ENCODE measurements at regions not wholly inside any gene's neighbourhood (a gene's known extent, or its start where the extent isn't known, plus 50 kb on each side); places are given as distances from the start of the nearest gene placed in this dataset.

- no peaks in the 10 kb centered on the region for H3K9me3 Mint-ChIP-seq (ENCODE audit: low read depth)
- no peak overlapping the region for H3K27ac Mint-ChIP-seq
- no peak for TF ChIP-seq CTCF (IDR thresholded peaks at IDR 0.05; ENCODE audit: unreplicated experiment)
- H3K36me3 Mint-ChIP-seq (ENCODE audit: insufficient read depth): no peaks in the 10 kb centered on the region
- H3K4me3 Mint-ChIP-seq (ENCODE audit: low read depth): no peak overlapping the region
- peaks cover 19% of the 10 kb centered on the region for H3K27me3 Mint-ChIP-seq
- DNase-seq (ENCODE audit: low spot score, unreplicated experiment): no peak
- no peaks in the 10 kb centered on the region for H3K4me1 Mint-ChIP-seq (ENCODE audit: low read depth)
Observed at GRCh38 chr15:61729646-61730045, 330.6 kb downstream of the VPS13C start.

GRCh38 chr15:61726166-61726565, 334.1 kb downstream of the VPS13C start:
- H3K4me1 Mint-ChIP-seq (ENCODE audit: low read depth): no peaks in the 10 kb centered on the region
- no peaks in the 10 kb centered on the region for H3K36me3 Mint-ChIP-seq (ENCODE audit: insufficient read depth)
- no peak for TF ChIP-seq CTCF (IDR thresholded peaks at IDR 0.05; ENCODE audit: unreplicated experiment)
- no peak overlapping the region for H3K27ac Mint-ChIP-seq
- no peaks in the 10 kb centered on the region for H3K9me3 Mint-ChIP-seq (ENCODE audit: low read depth)
- no peak for DNase-seq (ENCODE audit: low spot score, unreplicated experiment)
- H3K4me3 Mint-ChIP-seq (ENCODE audit: low read depth): no peak overlapping the region
- peaks cover 29% of the 10 kb centered on the region for H3K27me3 Mint-ChIP-seq

- Mint-ChIP-seq H3K4me1 (ENCODE audit: low read depth) (no peaks in the 10 kb centered on the region), H3K27ac (no peak overlapping the region), H3K36me3 (ENCODE audit: insufficient read depth) (no peaks in the 10 kb centered on the region), H3K27me3 (peaks cover 26% of the 10 kb centered on the region), H3K4me3 (ENCODE audit: low read depth) (no peak overlapping the region), H3K9me3 (ENCODE audit: low read depth) (no peaks in the 10 kb centered on the region)
- TF ChIP-seq CTCF (IDR thresholded peaks at IDR 0.05; ENCODE audit: unreplicated experiment): no peak
- no peak for DNase-seq (ENCODE audit: low spot score, unreplicated experiment)
Observed at GRCh38 chr15:61725251-61725650, 335.0 kb downstream of the VPS13C start.

- H3K4me1 Mint-ChIP-seq (ENCODE audit: low read depth): no peaks in the 10 kb centered on the region
- TF ChIP-seq CTCF (IDR thresholded peaks at IDR 0.05; ENCODE audit: unreplicated experiment): no peak
- no peak for DNase-seq (ENCODE audit: low spot score, unreplicated experiment)
- H3K4me3 Mint-ChIP-seq (ENCODE audit: low read depth): no peak overlapping the region
- no peaks in the 10 kb centered on the region for H3K36me3 Mint-ChIP-seq (ENCODE audit: insufficient read depth)
- H3K9me3 Mint-ChIP-seq (ENCODE audit: low read depth): no peaks in the 10 kb centered on the region
- no peak overlapping the region for H3K27ac Mint-ChIP-seq
- H3K27me3 Mint-ChIP-seq: peaks cover 30% of the 10 kb centered on the region
Observed at GRCh38 chr15:61724251-61724939, 335.9 kb downstream of the VPS13C start.

- no peaks in the 10 kb centered on the region for H3K9me3 Mint-ChIP-seq (ENCODE audit: low read depth)
- H3K36me3 Mint-ChIP-seq (ENCODE audit: insufficient read depth): no peaks in the 10 kb centered on the region
- no peak for DNase-seq (ENCODE audit: low spot score, unreplicated experiment)
- no peaks in the 10 kb centered on the region for H3K4me1 Mint-ChIP-seq (ENCODE audit: low read depth)
- no peak for TF ChIP-seq CTCF (IDR thresholded peaks at IDR 0.05; ENCODE audit: unreplicated experiment)
- peaks cover 31% of the 10 kb centered on the region for H3K27me3 Mint-ChIP-seq
- no peak overlapping the region for H3K4me3 Mint-ChIP-seq (ENCODE audit: low read depth)
- H3K27ac Mint-ChIP-seq: no peak overlapping the region
Observed at GRCh38 chr15:61721418-61721817, 338.8 kb downstream of the VPS13C start.
